ENCODE measurements at regions not wholly inside any gene's neighbourhood (a gene's known extent, or its start where the extent isn't known, plus 50 kb on each side); places are given as distances from the start of the nearest gene placed in this dataset.

GRCh38 chr7:91492773-91493172 is 228.5 kb downstream of the FZD1 start:
- no peak for DNase-seq
- H3K27me3 Mint-ChIP-seq, result peaks cover 5% of the 10 kb centered on the region

GRCh38 chr7:91494450-91494849 is 230.2 kb downstream of the FZD1 start:
- Histone ChIP-seq H3K27ac (ENCODE audit: low read length in 2 of 2) (no peak overlapping the region), H4K20me1 (ENCODE audit: control insufficient read depth, insufficient read depth, low read length, poor library complexity, severe bottlenecking) (no peaks in the 10 kb centered on the region), H3K27me3 (replicated peaks in 1 of 4; ENCODE audit: control extremely low read depth in 1 of 4, control insufficient read depth in 3 of 4, insufficient read depth in 4 of 4, low read length in 3 of 4) (no peaks in the 10 kb centered on the region), H2AFZ (ENCODE audit: insufficient read depth, low read depth, low read length, poor library complexity, severe bottlenecking) (no peak overlapping the region), H3K4me3 (ENCODE audit: control extremely low read depth in 1 of 5, extremely low read depth in 1 of 5, insufficient read depth in 1 of 5, low read depth in 2 of 5, low read length in 4 of 5) (no peak overlapping the region), H3K9me3 (ENCODE audit: control extremely low read depth in 1 of 3, control insufficient read depth in 2 of 3, insufficient read depth in 1 of 3, low read length in 2 of 3) (no peaks in the 10 kb centered on the region), H3K4me2 (replicated peaks; ENCODE audit: low read depth, low read length, poor library complexity, severe bottlenecking) (no peak overlapping the region), H3K4me1 (ENCODE audit: control insufficient read depth in 2 of 2, insufficient read depth in 2 of 2, low read length in 2 of 2) (no peaks in the 10 kb centered on the region), H3K36me3 (replicated peaks in 1 of 2; ENCODE audit: control extremely low read depth in 1 of 2, control insufficient read depth in 1 of 2, extremely low read depth in 1 of 2, insufficient read depth in 2 of 2, low read length in 1 of 2) (no peaks in the 10 kb centered on the region), H3K9ac (ENCODE audit: low read length) (no peak overlapping the region), H3K79me2 (ENCODE audit: control insufficient read depth, insufficient read depth, low read length) (no peaks in the 10 kb centered on the region)
- DNase-seq (no peak), ATAC-seq (ENCODE audit: low read depth) (no peak)
- H3K27me3 Mint-ChIP-seq, result peaks cover 5% of the 10 kb centered on the region
- no peak overlapping the region for H3K27ac Mint-ChIP-seq
- H3K4me1 Mint-ChIP-seq, result no peaks in the 10 kb centered on the region
- no peak overlapping the region for H3K4me3 Mint-ChIP-seq
- no peak for TF ChIP-seq EZH2 (IDR thresholded peaks at IDR 0.05; ENCODE audit: borderline replicate concordance, insufficient read depth, low read depth, low read length, poor library complexity, severe bottlenecking)
- no peak for TF ChIP-seq CTCF (IDR thresholded peaks at IDR 0.05)
- intact Hi-C loops (cut with micrococcal nuclease), result no loop called here
- peaks cover 5% of the 10 kb centered on the region for H3K9me3 Mint-ChIP-seq (ENCODE audit: insufficient read depth)
- ChIA-PET POLR2A (no interaction called here), CTCF (no interaction called here)
- no CpG with 5 or more reads among the region's 1 CpG for WGBS (ENCODE audit: insufficient coverage)

More at GRCh38 chr7:91492773-91493172, 228.5 kb downstream of the FZD1 start:
- no peaks in the 10 kb centered on the region for H3K36me3 ChIP-seq (replicated peaks in 1 of 2; ENCODE audit: control extremely low read depth in 1 of 2, control insufficient read depth in 1 of 2, extremely low read depth in 1 of 2, insufficient read depth in 2 of 2, low read length in 1 of 2)
- H2AFZ ChIP-seq (ENCODE audit: insufficient read depth, low read depth, low read length, poor library complexity, severe bottlenecking), result no peak overlapping the region
- Mint-ChIP-seq H3K9me3 (ENCODE audit: insufficient read depth) (no peaks in the 10 kb centered on the region), H3K4me3 (no peak overlapping the region), H3K27ac (no peak overlapping the region), H3K4me1 (no peaks in the 10 kb centered on the region)
- H3K9me3 ChIP-seq (ENCODE audit: control extremely low read depth in 1 of 3, control insufficient read depth in 2 of 3, insufficient read depth in 1 of 3, low read length in 2 of 3), result no peaks in the 10 kb centered on the region
- intact Hi-C loops (cut with micrococcal nuclease), result no loop called here
- H3K4me3 ChIP-seq (ENCODE audit: control extremely low read depth in 1 of 5, extremely low read depth in 1 of 5, insufficient read depth in 1 of 5, low read depth in 2 of 5, low read length in 4 of 5), result no peak overlapping the region
- POLR2A ChIA-PET, result no interaction called here
- TF ChIP-seq CTCF (IDR thresholded peaks at IDR 0.05), result no peak
- no peak for TF ChIP-seq EZH2 (IDR thresholded peaks at IDR 0.05; ENCODE audit: borderline replicate concordance, insufficient read depth, low read depth, low read length, poor library complexity, severe bottlenecking)
- WGBS (ENCODE audit: insufficient coverage), result no CpG with 5 or more reads among the region's 3 CpGs
- no peaks in the 10 kb centered on the region for H3K4me1 ChIP-seq (ENCODE audit: control insufficient read depth in 2 of 2, insufficient read depth in 2 of 2, low read length in 2 of 2)
- H3K27ac ChIP-seq (ENCODE audit: low read length in 2 of 2), result no peak overlapping the region
- no peak for ATAC-seq (ENCODE audit: low read depth)
- no peaks in the 10 kb centered on the region for H3K27me3 ChIP-seq (replicated peaks in 1 of 4; ENCODE audit: control extremely low read depth in 1 of 4, control insufficient read depth in 3 of 4, insufficient read depth in 4 of 4, low read length in 3 of 4)
- H3K79me2 ChIP-seq (ENCODE audit: control insufficient read depth, insufficient read depth, low read length), result no peaks in the 10 kb centered on the region
- CTCF ChIA-PET, result no interaction called here
- H3K4me2 ChIP-seq (replicated peaks; ENCODE audit: low read depth, low read length, poor library complexity, severe bottlenecking), result no peak overlapping the region
- H3K9ac ChIP-seq (ENCODE audit: low read length), result no peak overlapping the region
- no peaks in the 10 kb centered on the region for H4K20me1 ChIP-seq (ENCODE audit: control insufficient read depth, insufficient read depth, low read length, poor library complexity, severe bottlenecking)
